NCI-H1105 (cell line): ENCODE measurements at regions not wholly inside any gene's neighbourhood (a gene's known extent, or its start where the extent isn't known, plus 50 kb on each side); places are given as distances from the start of the nearest gene placed in this dataset.

ENCODE experiments used
- DNase-seq: peaks from one replicate; lab custom pipeline; 2025; lab: John Stamatoyannopoulos, UW

GRCh38 chr14:32004300-32004699 is 72.8 kb upstream of the ARHGAP5 start:
- no peak for DNase-seq

GRCh38 chr14:32005628-32006027 is 71.5 kb upstream of the ARHGAP5 start:
- no peak for DNase-seq

GRCh38 chr14:32006263-32007110 is 70.6 kb upstream of the ARHGAP5 start:
- no peak for DNase-seq

- no peak for DNase-seq
These were observed 69.2 kb upstream of the ARHGAP5 start for GRCh38 chr14:32007755-32008362.

- no peak for DNase-seq
These were observed 68.4 kb upstream of the ARHGAP5 start for GRCh38 chr14:32008602-32009193.

- no peak for DNase-seq
These were observed 67.7 kb upstream of the ARHGAP5 start for GRCh38 chr14:32009221-32009975.

- DNase-seq = no peak
These were observed 67.0 kb upstream of the ARHGAP5 start for GRCh38 chr14:32009976-32010581.

GRCh38 chr14:32010604-32011125 is 66.4 kb upstream of the ARHGAP5 start:
- DNase-seq = no peak

GRCh38 chr14:32011225-32011624 is 65.9 kb upstream of the ARHGAP5 start:
- no peak for DNase-seq

GRCh38 chr14:32012062-32012461 is 65.0 kb upstream of the ARHGAP5 start:
- no peak for DNase-seq

GRCh38 chr14:32012571-32012970 is 64.5 kb upstream of the ARHGAP5 start:
- DNase-seq = no peak

GRCh38 chr14:32013083-32013482 is 64.0 kb upstream of the ARHGAP5 start:
- DNase-seq = no peak

- no peak for DNase-seq
These were observed 63.0 kb upstream of the ARHGAP5 start for GRCh38 chr14:32014057-32014456.

- DNase-seq = no peak
These were observed 62.6 kb upstream of the ARHGAP5 start for GRCh38 chr14:32014498-32014897.

- DNase-seq = no peak
These were observed 61.9 kb upstream of the ARHGAP5 start for GRCh38 chr14:32015166-32015565.

- no peak for DNase-seq
These were observed 59.5 kb upstream of the ARHGAP5 start for GRCh38 chr14:32017587-32017986.

- no peak for DNase-seq
These were observed 58.6 kb upstream of the ARHGAP5 start for GRCh38 chr14:32018391-32019092.

GRCh38 chr14:32019276-32019675 is 57.8 kb upstream of the ARHGAP5 start:
- DNase-seq = no peak

GRCh38 chr14:32020882-32021281 is 56.2 kb upstream of the ARHGAP5 start:
- no peak for DNase-seq

GRCh38 chr14:32021341-32021740 is 55.8 kb upstream of the ARHGAP5 start:
- DNase-seq = no peak

GRCh38 chr14:32022525-32022924 is 54.6 kb upstream of the ARHGAP5 start:
- DNase-seq = no peak
